Keratinocyte (primary cell): ENCODE measurements at regions not wholly inside any gene's neighbourhood (a gene's known extent, or its start where the extent isn't known, plus 50 kb on each side); places are given as distances from the start of the nearest gene placed in this dataset.

ENCODE experiments used
- DNase-seq: peaks from one replicate; pipeline ENCODE4 v3.0.0-alpha.2; 2011; ENCODE audit warnings: low read depth, missing footprints, low spot score
- FAIRE-seq: peaks from 2 replicates; lab custom pipeline; 2011; peaks lifted over from hg19 to GRCh38; lab: Jason Lieb, UNC
- H2AFZ ChIP-seq: 2 replicates; pipeline ENCODE4 v1.6.0; 2012; ENCODE audit warnings: low read length, control low read depth, inconsistent platforms; ENCODE audit not compliant: control insufficient read depth
- H3K27ac ChIP-seq: 2 replicates; pipeline ENCODE4 v1.5.1; 2011; ENCODE audit warnings: low read length; ENCODE audit not compliant: control insufficient read depth, insufficient read depth
- H3K27me3 ChIP-seq: 3 replicates; pipeline ENCODE4 v1.6.0; 2011; ENCODE audit warnings: low read length; ENCODE audit not compliant: control insufficient read depth, insufficient read depth; ENCODE audit errors: extremely low read depth
- H3K36me3 ChIP-seq, 2 experiments: 2 replicates in 1 of 2; 3 replicates in 1 of 2; pipeline ENCODE4 v1.5.1; 2011; ENCODE audit warnings: low read length in 2 of 2, mild to moderate bottlenecking in 1 of 2; ENCODE audit not compliant: control insufficient read depth in 2 of 2, insufficient read depth in 2 of 2; ENCODE audit errors: extremely low read depth in 1 of 2
- H3K4me1 ChIP-seq: 3 replicates; pipeline ENCODE4 v1.5.1; 2011; ENCODE audit warnings: low read length; ENCODE audit not compliant: control insufficient read depth, insufficient read depth; ENCODE audit errors: extremely low read depth
- H3K4me2 ChIP-seq: 3 replicates; pipeline ENCODE4 v1.6.0; 2011; ENCODE audit warnings: low read depth, low read length; ENCODE audit not compliant: control insufficient read depth, insufficient read depth; ENCODE audit errors: extremely low read depth
- H3K4me3 ChIP-seq, 3 experiments: fragments of 200-600 bp in 1 of 3; sonication (generic) in 1 of 3; 2 replicates in 2 of 3; 3 replicates in 1 of 3; pipeline ENCODE4 v1.5.1; 2011 to 2016; ENCODE audit warnings: low read length in 3 of 3, mild to moderate bottlenecking in 3 of 3, control low read depth in 2 of 3, inconsistent platforms in 1 of 3, low read depth in 1 of 3, mixed read lengths in 1 of 3, mixed run types in 1 of 3, moderate library complexity in 1 of 3; ENCODE audit not compliant: control insufficient read depth in 2 of 3, insufficient read depth in 2 of 3; ENCODE audit errors: extremely low read depth in 1 of 3
- H3K79me2 ChIP-seq: 2 replicates; pipeline ENCODE4 v1.6.0; 2012; ENCODE audit warnings: low read length; ENCODE audit not compliant: control insufficient read depth, insufficient read depth
- H3K9ac ChIP-seq: 3 replicates; pipeline ENCODE4 v1.6.0; 2011; ENCODE audit warnings: low read length; ENCODE audit not compliant: control insufficient read depth, insufficient read depth; ENCODE audit errors: extremely low read depth
- H3K9me1 ChIP-seq: 3 replicates; pipeline ENCODE4 v1.6.0; 2011; ENCODE audit warnings: low read length; ENCODE audit not compliant: control insufficient read depth, insufficient read depth; ENCODE audit errors: extremely low read depth
- H3K9me3 ChIP-seq: 2 replicates; pipeline ENCODE4 v1.5.1; 2012; ENCODE audit warnings: low read depth, low read length; ENCODE audit not compliant: control insufficient read depth
- H4K20me1 ChIP-seq: 3 replicates; pipeline ENCODE4 v1.6.0; 2011; ENCODE audit warnings: low read length; ENCODE audit not compliant: control insufficient read depth, insufficient read depth; ENCODE audit errors: extremely low read depth
- EZH2 ChIP-seq: IDR thresholded peaks from one replicate; pipeline ENCODE4 v1.6.1; 2012; ENCODE audit warnings: inconsistent platforms, mild to moderate bottlenecking, low read length, moderate library complexity
- dilution Hi-C: fragments of 300-500 bp; cut with MboI; formaldehyde crosslinking; loops from one replicate; pipeline ENCODE4 v1.7.0; 2020; ENCODE audit warnings: low sequenced_read_pairs; ENCODE audit not compliant: extremely low pct_ligation_motif_present
- TF ChIP-seq, protein P1 (sequence below), 3 experiments: IDR thresholded peaks in 1 of 3; conservative IDR thresholded peaks in 1 of 3; optimal IDR thresholded peaks in 1 of 3; 2 replicates in 2 of 3; 3 replicates in 1 of 3; pipeline versions ENCODE3 to v1.5.1; 2011; ENCODE audit warnings: low read length in 3 of 3, mild to moderate bottlenecking in 3 of 3, moderate library complexity in 2 of 3, control low read depth in 1 of 3, inconsistent platforms in 1 of 3; ENCODE audit not compliant: insufficient read depth in 2 of 3; ENCODE audit errors: extremely low read depth in 1 of 3

DNA sequence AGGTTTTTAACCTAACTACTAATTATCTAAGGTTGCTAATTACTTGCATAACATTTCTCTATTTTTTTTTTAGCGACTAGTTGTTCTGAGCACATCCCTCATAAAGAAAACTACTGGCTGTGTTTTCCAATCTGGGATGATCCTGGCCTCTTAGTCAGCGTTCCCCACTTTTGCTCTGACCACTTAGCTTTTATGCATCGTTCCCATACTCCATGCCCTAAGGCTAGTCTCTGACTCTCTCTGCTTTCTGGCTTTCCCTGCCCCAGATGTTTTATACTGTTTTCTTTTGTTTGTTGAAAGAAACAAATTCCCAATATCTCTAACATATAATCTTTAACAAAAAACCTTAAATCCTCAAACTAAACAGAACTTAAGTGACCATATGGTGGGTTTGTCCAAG lies 217.9 kb downstream of the SPATA31D1 start:
- no peak overlapping the region for H2AFZ ChIP-seq
- no peak overlapping the region for H3K27ac ChIP-seq
- no peaks in the 10 kb centered on the region for H3K36me3 ChIP-seq
- H3K9ac ChIP-seq = no peak overlapping the region
- H3K4me2 ChIP-seq = no peak overlapping the region
- no peak for FAIRE-seq
- dilution Hi-C loops = no loop called here
- no peaks in the 10 kb centered on the region for H4K20me1 ChIP-seq
- H3K27me3 ChIP-seq = no peaks in the 10 kb centered on the region
- TF ChIP-seq, protein P1, sequence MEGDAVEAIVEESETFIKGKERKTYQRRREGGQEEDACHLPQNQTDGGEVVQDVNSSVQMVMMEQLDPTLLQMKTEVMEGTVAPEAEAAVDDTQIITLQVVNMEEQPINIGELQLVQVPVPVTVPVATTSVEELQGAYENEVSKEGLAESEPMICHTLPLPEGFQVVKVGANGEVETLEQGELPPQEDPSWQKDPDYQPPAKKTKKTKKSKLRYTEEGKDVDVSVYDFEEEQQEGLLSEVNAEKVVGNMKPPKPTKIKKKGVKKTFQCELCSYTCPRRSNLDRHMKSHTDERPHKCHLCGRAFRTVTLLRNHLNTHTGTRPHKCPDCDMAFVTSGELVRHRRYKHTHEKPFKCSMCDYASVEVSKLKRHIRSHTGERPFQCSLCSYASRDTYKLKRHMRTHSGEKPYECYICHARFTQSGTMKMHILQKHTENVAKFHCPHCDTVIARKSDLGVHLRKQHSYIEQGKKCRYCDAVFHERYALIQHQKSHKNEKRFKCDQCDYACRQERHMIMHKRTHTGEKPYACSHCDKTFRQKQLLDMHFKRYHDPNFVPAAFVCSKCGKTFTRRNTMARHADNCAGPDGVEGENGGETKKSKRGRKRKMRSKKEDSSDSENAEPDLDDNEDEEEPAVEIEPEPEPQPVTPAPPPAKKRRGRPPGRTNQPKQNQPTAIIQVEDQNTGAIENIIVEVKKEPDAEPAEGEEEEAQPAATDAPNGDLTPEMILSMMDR (optimal IDR thresholded peaks at IDR 0.05 in 1 of 3, IDR thresholded peaks at IDR 0.05 in 1 of 3, conservative IDR thresholded peaks at IDR 0.05 in 1 of 3; ENCODE audit: extremely low read depth in 1 of 3, insufficient read depth in 2 of 3, low read length in 3 of 3) = no peak
- TF ChIP-seq EZH2 = no peak
- H3K79me2 ChIP-seq = no peaks in the 10 kb centered on the region
- H3K4me1 ChIP-seq = peaks cover 3% of the 10 kb centered on the region
- DNase-seq = peak; percentile 17
- H3K9me1 ChIP-seq = no peaks in the 10 kb centered on the region
- H3K4me3 ChIP-seq = no peak overlapping the region
- no peaks in the 10 kb centered on the region for H3K9me3 ChIP-seq

DNA sequence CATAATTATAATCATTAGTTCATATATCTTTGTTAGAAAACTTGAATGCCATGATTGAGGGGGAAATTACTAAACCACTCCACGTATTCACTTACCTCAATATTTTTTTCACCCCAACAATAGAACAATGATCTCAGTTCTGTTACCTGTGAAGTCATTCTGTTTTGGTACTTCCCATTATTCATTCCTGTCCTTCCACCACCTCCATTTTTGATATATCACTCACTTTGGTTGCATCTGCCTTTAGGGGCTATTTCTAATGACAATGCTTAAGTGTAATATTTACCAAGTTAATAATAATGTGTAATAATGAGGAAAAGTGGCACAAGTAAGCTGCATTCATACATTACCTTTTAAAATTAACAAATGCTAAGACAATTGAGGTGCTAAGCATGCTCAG lies 218.4 kb downstream of the SPATA31D1 start:
- Histone ChIP-seq H3K4me1 (peaks cover 3% of the 10 kb centered on the region), H3K36me3 (no peaks in the 10 kb centered on the region), H3K27me3 (no peaks in the 10 kb centered on the region), H3K4me2 (no peak overlapping the region), H3K79me2 (no peaks in the 10 kb centered on the region), H3K27ac (no peak overlapping the region), H3K9me1 (no peaks in the 10 kb centered on the region), H3K4me3 (no peak overlapping the region), H3K9ac (no peak overlapping the region), H4K20me1 (no peaks in the 10 kb centered on the region), H2AFZ (no peak overlapping the region), H3K9me3 (no peaks in the 10 kb centered on the region)
- TF ChIP-seq EZH2 = no peak
- TF ChIP-seq, protein P1 (optimal IDR thresholded peaks at IDR 0.05 in 1 of 3, IDR thresholded peaks at IDR 0.05 in 1 of 3, conservative IDR thresholded peaks at IDR 0.05 in 1 of 3; ENCODE audit: extremely low read depth in 1 of 3, insufficient read depth in 2 of 3, low read length in 3 of 3) = no peak
- DNase-seq (no peak), FAIRE-seq (no peak)
- dilution Hi-C loops = no loop called here
